Ascending aorta (tissue), 2 donors: ENCODE measurements at regions not wholly inside any gene's neighbourhood (a gene's known extent, or its start where the extent isn't known, plus 50 kb on each side); places are given as distances from the start of the nearest gene placed in this dataset.

Experiments
- DNase-seq, 2 donors: peaks; one replicate each; pipeline ENCODE4 v3.0.0-alpha.2; 2019; ENCODE audit warnings: low spot score in 2 of 2
- H3K27ac ChIP-seq, 2 donors: fragments of 200-600 bp; sonication (generic); one replicate each; pipeline ENCODE4 v1.5.1; 2016 to 2017; ENCODE audit warnings: mild to moderate bottlenecking in 1 of 2
- H3K27me3 ChIP-seq: fragments of 200-600 bp; sonication (generic); one replicate; pipeline ENCODE4 v1.5.1; 2017
- H3K36me3 ChIP-seq, 2 donors: fragments of 200-600 bp; sonication (generic); one replicate each; pipeline ENCODE4 v1.5.1; 2016
- H3K4me1 ChIP-seq, 2 donors: fragments of 200-600 bp; sonication (generic); one replicate each; pipeline ENCODE4 v1.5.1; 2016 to 2017; ENCODE audit warnings: mild to moderate bottlenecking in 1 of 2
- H3K4me3 ChIP-seq, 2 donors: fragments of 200-600 bp; sonication (generic); one replicate each; pipeline ENCODE4 v1.5.1; 2016 to 2017; ENCODE audit warnings: mild to moderate bottlenecking in 1 of 2
- H3K9me3 ChIP-seq, 2 donors: fragments of 200-600 bp; sonication (generic); one replicate each; pipeline ENCODE4 v1.5.1; 2016
- intact Hi-C: fragments of 100-400 bp; cut with DNase I; formaldehyde crosslinking; loops from one replicate; pipeline ENCODE4 v1.15.1; 2023
- TF ChIP-seq, protein P1 (sequence below), 3 experiments: fragments of 200-600 bp in 2 of 3; fragments of 450-650 bp in 1 of 3; sonication (generic) in 2 of 3; IDR thresholded peaks; one replicate each; pipeline ENCODE4 v1.5.1; 2016 to 2019; ENCODE audit warnings: antibody characterized with exemption in 3 of 3, mild to moderate bottlenecking in 1 of 3, moderate library complexity in 1 of 3

DNA sequence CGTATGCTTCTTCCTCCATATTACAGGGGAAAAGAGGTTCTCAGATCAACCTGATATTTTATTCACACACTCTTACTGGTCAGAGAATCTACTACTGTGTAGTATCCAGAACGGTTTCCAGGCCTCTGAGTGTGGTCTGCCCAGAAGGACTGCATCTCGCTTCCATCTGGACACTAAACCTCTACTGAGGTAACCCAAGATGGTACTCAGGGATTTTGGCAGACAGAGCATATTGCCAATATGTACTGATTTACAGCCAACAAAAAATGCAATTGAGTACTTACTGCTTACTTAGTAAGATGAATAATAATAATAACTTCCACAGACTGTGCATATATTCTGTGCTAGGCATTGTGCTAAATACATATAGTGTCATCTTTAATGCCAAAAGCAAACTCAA is 55.8 kb downstream of the CYRIA start:
- Histone ChIP-seq H3K9me3 (no peaks in the 10 kb centered on the region), H3K4me3 (no peak overlapping the region), H3K27me3 (no peaks in the 10 kb centered on the region), H3K4me1 (peaks cover 0 to 3% of the 10 kb centered on the region in 2 donors), H3K27ac (no peak overlapping the region), H3K36me3 (peaks cover 0 to 3% of the 10 kb centered on the region in 2 donors)
- TF ChIP-seq, protein P1, sequence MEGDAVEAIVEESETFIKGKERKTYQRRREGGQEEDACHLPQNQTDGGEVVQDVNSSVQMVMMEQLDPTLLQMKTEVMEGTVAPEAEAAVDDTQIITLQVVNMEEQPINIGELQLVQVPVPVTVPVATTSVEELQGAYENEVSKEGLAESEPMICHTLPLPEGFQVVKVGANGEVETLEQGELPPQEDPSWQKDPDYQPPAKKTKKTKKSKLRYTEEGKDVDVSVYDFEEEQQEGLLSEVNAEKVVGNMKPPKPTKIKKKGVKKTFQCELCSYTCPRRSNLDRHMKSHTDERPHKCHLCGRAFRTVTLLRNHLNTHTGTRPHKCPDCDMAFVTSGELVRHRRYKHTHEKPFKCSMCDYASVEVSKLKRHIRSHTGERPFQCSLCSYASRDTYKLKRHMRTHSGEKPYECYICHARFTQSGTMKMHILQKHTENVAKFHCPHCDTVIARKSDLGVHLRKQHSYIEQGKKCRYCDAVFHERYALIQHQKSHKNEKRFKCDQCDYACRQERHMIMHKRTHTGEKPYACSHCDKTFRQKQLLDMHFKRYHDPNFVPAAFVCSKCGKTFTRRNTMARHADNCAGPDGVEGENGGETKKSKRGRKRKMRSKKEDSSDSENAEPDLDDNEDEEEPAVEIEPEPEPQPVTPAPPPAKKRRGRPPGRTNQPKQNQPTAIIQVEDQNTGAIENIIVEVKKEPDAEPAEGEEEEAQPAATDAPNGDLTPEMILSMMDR (IDR thresholded peaks at IDR 0.05), result no peak
- intact Hi-C loops, result loop anchor here (2.0 to 10.0 kb wide), 4 partner anchors 57 to 973 kb away; partner anchors contain the start of gene MYCN
- DNase-seq, result no peak

DNA sequence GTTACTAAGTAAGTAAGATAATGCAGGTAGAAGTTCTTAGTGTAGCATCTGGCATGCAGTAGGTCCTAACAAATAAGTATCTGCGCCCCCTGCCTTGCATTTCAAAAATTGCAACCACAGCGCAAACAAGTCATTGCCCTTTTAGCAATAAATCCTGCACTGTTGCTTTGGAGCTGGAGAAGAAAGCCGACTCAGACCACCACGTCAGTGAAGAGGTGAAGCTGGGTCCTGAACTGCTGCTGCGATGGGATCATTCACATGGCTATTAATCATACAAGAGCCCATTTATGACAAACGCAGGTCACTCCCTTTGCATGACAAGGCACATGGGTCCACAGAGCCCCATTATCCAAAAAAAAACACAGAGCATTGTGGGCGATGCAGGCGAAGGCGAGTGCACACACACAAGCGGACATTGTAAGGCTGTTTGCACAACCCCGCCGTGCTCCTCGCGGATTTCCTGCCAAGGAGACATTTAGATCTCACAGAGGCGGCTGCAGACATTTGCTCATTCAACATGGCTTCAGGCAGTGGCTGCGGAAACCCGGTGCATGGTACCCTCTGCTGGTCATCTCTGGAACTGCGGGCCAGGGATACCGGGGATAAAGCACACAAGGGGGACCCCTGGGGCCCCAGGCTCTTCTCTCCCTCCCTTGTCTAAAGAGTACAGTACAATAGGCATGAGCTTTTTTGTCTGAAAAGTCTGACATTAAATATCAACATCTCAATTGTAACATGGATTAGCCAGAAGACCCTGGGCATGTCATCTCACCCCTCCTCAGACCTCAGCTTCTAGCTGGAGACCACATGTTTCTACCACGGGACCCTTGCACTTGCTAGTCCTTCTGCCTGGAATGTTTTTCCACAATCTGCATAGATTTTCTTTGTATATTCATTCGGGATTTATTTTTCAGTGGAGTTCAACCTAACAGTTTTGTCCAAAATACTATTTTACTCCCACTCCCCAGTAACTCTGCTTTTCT is 56.7 kb downstream of the CYRIA start:
- Histone ChIP-seq H3K4me3 (peak overlapping the region; percentile 50 to 60), H3K27ac (no peak overlapping the region)
- DNase-seq, result peak; percentile 49 to 89

DNA sequence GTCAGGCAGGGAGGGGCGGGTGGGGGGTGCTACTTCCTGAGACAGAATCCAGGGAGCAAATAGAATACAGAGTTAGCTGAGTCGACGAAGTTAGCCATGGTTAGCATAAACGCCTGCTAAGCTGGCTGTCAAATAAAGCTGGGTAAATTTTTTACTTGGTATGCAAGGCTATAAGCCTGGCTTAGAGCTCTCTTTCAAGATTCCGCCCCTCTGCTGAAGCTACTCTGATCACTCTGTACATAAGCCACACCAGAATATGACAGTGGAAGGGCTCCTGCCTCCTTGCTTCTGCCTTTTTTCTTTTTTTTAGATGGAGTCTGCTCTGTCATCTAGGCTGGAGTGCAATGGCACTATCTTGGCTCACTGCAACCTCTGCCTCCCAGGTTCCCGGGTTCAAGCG is 58.3 kb downstream of the CYRIA start:
- Histone ChIP-seq H3K9me3 (no peaks in the 10 kb centered on the region), H3K36me3 (peaks cover 0 to 3% of the 10 kb centered on the region in 2 donors)
- intact Hi-C loops, result loop anchor here (10.0 kb wide), 1 partner anchor 662 kb away; the partner anchor contains the start of gene MYCN

More for the DNA sequence above, 56.7 kb downstream of the CYRIA start:
- intact Hi-C loops, result loop anchor here (2.0 to 10.0 kb wide), 4 partner anchors 56 to 972 kb away; partner anchors contain the start of gene MYCN
- Histone ChIP-seq H3K4me1 (peaks cover 0 to 3% of the 10 kb centered on the region in 2 donors), H3K9me3 (no peaks in the 10 kb centered on the region), H3K36me3 (peaks cover 0 to 3% of the 10 kb centered on the region in 2 donors), H3K27me3 (no peaks in the 10 kb centered on the region)
- TF ChIP-seq, protein P1 (IDR thresholded peaks at IDR 0.05), result peak; percentile 77 to 96 (median 95)

DNA sequence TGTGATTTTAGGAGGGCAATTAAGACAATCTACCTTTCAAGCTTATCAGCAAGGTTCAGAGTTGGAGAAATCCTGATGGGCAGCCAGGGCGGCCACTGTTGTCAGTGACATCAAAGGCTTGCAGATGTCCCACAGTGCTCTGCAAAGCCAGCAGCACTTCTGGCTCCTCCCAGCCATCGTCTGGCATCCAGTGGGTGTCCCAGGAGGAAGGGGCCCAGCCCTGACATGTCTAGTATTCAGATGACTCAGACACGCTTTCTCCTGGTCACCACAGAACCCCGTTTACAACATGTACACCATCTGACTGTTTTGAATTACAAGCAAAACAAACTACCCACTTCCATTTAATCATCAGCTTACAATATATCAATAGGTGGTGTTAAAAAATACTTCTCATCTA is 61.4 kb downstream of the CYRIA start:
- no peaks in the 10 kb centered on the region for H3K9me3 ChIP-seq
- H3K4me3 ChIP-seq, result no peak overlapping the region
- intact Hi-C loops, result loop anchor here (10.0 kb wide), 1 partner anchor 659 kb away; the partner anchor contains the start of gene MYCN
- H3K27me3 ChIP-seq, result no peaks in the 10 kb centered on the region
- no peak overlapping the region for H3K27ac ChIP-seq
- H3K36me3 ChIP-seq, result peaks cover 0 to 3% of the 10 kb centered on the region in 2 donors
- no peak for DNase-seq
- H3K4me1 ChIP-seq, result peaks cover 0 to 2% of the 10 kb centered on the region in 2 donors
- TF ChIP-seq, protein P1 (IDR thresholded peaks at IDR 0.05), result no peak

More for the DNA sequence above, 58.3 kb downstream of the CYRIA start:
- H3K4me3 ChIP-seq, result no peak overlapping the region
- no peaks in the 10 kb centered on the region for H3K27me3 ChIP-seq
- no peak overlapping the region for H3K27ac ChIP-seq
- TF ChIP-seq, protein P1 (IDR thresholded peaks at IDR 0.05), result no peak
- peaks cover 0 to 3% of the 10 kb centered on the region in 2 donors for H3K4me1 ChIP-seq
- no peak for DNase-seq

DNA sequence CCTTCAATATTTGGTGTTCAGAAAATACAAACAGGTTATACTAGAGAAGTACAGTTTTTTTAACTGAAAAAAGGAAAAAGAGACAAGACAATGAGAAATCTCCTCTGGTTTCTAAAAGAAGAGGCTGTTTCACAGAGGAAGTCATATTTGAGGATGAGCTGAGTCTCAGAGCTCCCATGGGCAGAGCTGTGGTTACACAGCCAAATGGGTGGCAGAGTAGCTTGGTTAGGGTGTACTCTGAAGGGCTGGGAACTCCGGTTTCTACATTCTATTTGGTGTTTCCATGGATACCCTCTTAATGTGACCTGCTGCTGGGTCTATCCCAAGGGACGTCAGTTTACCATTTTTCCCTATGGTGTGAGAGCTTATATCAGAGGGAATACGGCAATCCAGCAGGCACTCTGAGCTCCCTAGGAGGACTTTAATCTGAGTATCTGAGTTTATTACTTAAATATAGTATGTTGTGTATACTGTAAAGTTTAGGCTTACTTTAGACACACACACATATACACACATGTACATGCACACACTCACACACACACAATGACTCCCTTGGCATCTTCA is 74.2 kb downstream of the CYRIA start:
- Histone ChIP-seq H3K9me3 (no peaks in the 10 kb centered on the region), H3K4me3 (no peak overlapping the region), H3K36me3 (no peaks in the 10 kb centered on the region), H3K4me1 (no peaks in the 10 kb centered on the region), H3K27me3 (no peaks in the 10 kb centered on the region), H3K27ac (no peak overlapping the region)
- TF ChIP-seq, protein P1 (IDR thresholded peaks at IDR 0.05), result no peak
- intact Hi-C loops, result no loop called here
- DNase-seq, result no peak
